Endothelial cell of umbilical vein (primary cell): ENCODE measurements at regions not wholly inside any gene's neighbourhood (a gene's known extent, or its start where the extent isn't known, plus 50 kb on each side); places are given as distances from the start of the nearest gene placed in this dataset.

Experiments used
- BruUV-seq: library from RNA; stranded (reverse); fragments of 400-500 nt; replicated peaks from 2 replicates; lab custom pipeline; 2021; lab: Mats Ljungman, UMichigan
- CTCF ChIA-PET: fragments of 300-600, 350-600 bp; sonication (Branson Sonifier 250); formaldehyde crosslinking; loops from one replicate; lab custom pipeline; 2021; ENCODE audit warnings: antibody characterized with exemption, inconsistent platforms; lab: Charles Lee
- POLR2A ChIA-PET: fragments of 300-600, 350-600 bp; sonication (Branson Sonifier 250); formaldehyde crosslinking; loops from one replicate; lab custom pipeline; 2021; ENCODE audit warnings: antibody characterized with exemption, inconsistent platforms; lab: Charles Lee
- DNase-seq: peaks from one replicate; pipeline ENCODE4 v3.0.0-alpha.2; 2011; ENCODE audit warnings: low read depth, low spot score
- FAIRE-seq: peaks from 2 replicates; lab custom pipeline; 2011; peaks lifted over from hg19 to GRCh38; lab: Jason Lieb, UNC
- H2AFZ ChIP-seq: 2 replicates; pipeline ENCODE4 v1.6.0; 2012; ENCODE audit warnings: low read depth, low read length, control low read depth, inconsistent platforms
- H3K27ac ChIP-seq: 2 replicates; pipeline ENCODE4 v1.5.1; 2011; ENCODE audit warnings: low read depth, mild to moderate bottlenecking, control low read depth, low read length, moderate library complexity; ENCODE audit not compliant: insufficient read depth
- H3K27me3 ChIP-seq, 2 experiments: 2 replicates each; pipeline versions ENCODE4 v1.6.0 to v1.6.1; 2011; ENCODE audit warnings: low read length in 2 of 2, mixed read lengths in 1 of 2; ENCODE audit not compliant: control insufficient read depth in 2 of 2, insufficient read depth in 2 of 2
- H3K36me3 ChIP-seq, 2 experiments: 2 replicates in 1 of 2; 3 replicates in 1 of 2; pipeline ENCODE4 v1.5.1; 2011; ENCODE audit warnings: low read length in 2 of 2, mild to moderate bottlenecking in 1 of 2, moderate library complexity in 1 of 2; ENCODE audit not compliant: control insufficient read depth in 2 of 2, insufficient read depth in 2 of 2; ENCODE audit errors: extremely low read depth in 1 of 2
- H3K4me1 ChIP-seq: 3 replicates; pipeline ENCODE4 v1.5.1; 2011; ENCODE audit warnings: mild to moderate bottlenecking, low read length; ENCODE audit not compliant: control insufficient read depth, insufficient read depth; ENCODE audit errors: extremely low read depth
- H3K4me2 ChIP-seq: 2 replicates; pipeline ENCODE4 v1.6.1; 2011; ENCODE audit warnings: low read length, control low read depth, mixed read lengths; ENCODE audit not compliant: insufficient read depth
- H3K4me3 ChIP-seq, 3 experiments: fragments of 200-600 bp in 1 of 3; sonication (generic), shearing (Covaris generic) in 1 of 3; replicated peaks in 1 of 3; 2 replicates each; pipeline ENCODE4 v1.5.1; 2011 to 2016; ENCODE audit warnings: control low read depth in 3 of 3, low read length in 3 of 3, mild to moderate bottlenecking in 2 of 3, inconsistent platforms in 1 of 3, low read depth in 1 of 3, moderate library complexity in 1 of 3; ENCODE audit not compliant: insufficient read depth in 1 of 3
- H3K79me2 ChIP-seq: 2 replicates; pipeline ENCODE4 v1.6.0; 2012; ENCODE audit warnings: low read length, inconsistent platforms; ENCODE audit not compliant: control insufficient read depth, insufficient read depth
- H3K9ac ChIP-seq: replicated peaks from 2 replicates; pipeline ENCODE3; 2011; ENCODE audit warnings: low read length, control low read depth; ENCODE audit not compliant: insufficient read depth; ENCODE audit errors: extremely low read depth
- H3K9me1 ChIP-seq: replicated peaks from 3 replicates; pipeline ENCODE4 v1.6.0; 2011; ENCODE audit warnings: mild to moderate bottlenecking, low read length; ENCODE audit not compliant: control insufficient read depth, insufficient read depth; ENCODE audit errors: extremely low read depth
- H3K9me3 ChIP-seq: replicated peaks from 2 replicates; pipeline ENCODE4 v1.5.1; 2012; ENCODE audit warnings: low read length, inconsistent platforms; ENCODE audit not compliant: control insufficient read depth, insufficient read depth
- H4K20me1 ChIP-seq: replicated peaks from 2 replicates; pipeline ENCODE3; 2011; ENCODE audit warnings: mild to moderate bottlenecking, low read length; ENCODE audit not compliant: control insufficient read depth, insufficient read depth; ENCODE audit errors: extremely low read depth
- EZH2 ChIP-seq: IDR thresholded peaks from 2 replicates; pipeline ENCODE4 v1.6.1; 2012; ENCODE audit warnings: borderline replicate concordance, low read depth, mild to moderate bottlenecking, moderate library complexity, low read length, inconsistent platforms; ENCODE audit not compliant: severe bottlenecking
- FOS ChIP-seq: IDR thresholded peaks from 2 replicates; pipeline ENCODE4 v1.6.1; 2011; ENCODE audit warnings: mild to moderate bottlenecking, low read length, moderate library complexity, borderline replicate concordance; ENCODE audit not compliant: insufficient read depth
- GATA2 ChIP-seq: IDR thresholded peaks from 2 replicates; pipeline ENCODE4 v1.7.0; 2011; ENCODE audit warnings: low read depth, mild to moderate bottlenecking, moderate library complexity, mixed read lengths, low read length; ENCODE audit not compliant: insufficient read length, insufficient read depth
- JUN ChIP-seq: IDR thresholded peaks from 2 replicates; pipeline ENCODE4 v1.6.1; 2011; ENCODE audit warnings: borderline replicate concordance, low read depth; ENCODE audit not compliant: insufficient read length, insufficient read depth
- MYC ChIP-seq: IDR thresholded peaks from one replicate; pipeline ENCODE4 v1.6.1; 2011; ENCODE audit warnings: mild to moderate bottlenecking, low read depth, low read length
- POLR2A ChIP-seq: IDR thresholded peaks from 2 replicates; pipeline ENCODE4 v1.6.1; 2012; ENCODE audit warnings: low read depth, mild to moderate bottlenecking, control low read depth, low read length
- POLR2AphosphoS5 ChIP-seq: IDR thresholded peaks from 2 replicates; pipeline ENCODE4 v1.6.1; 2012; ENCODE audit warnings: low read depth, mild to moderate bottlenecking, control low read depth, low read length, moderate library complexity; ENCODE audit not compliant: insufficient read depth
- dilution Hi-C: fragments of 300-500 bp; cut with MboI; formaldehyde crosslinking; loops from one replicate; pipeline ENCODE4 v1.15.0; 2019; ENCODE audit warnings: low sequenced_read_pairs; ENCODE audit not compliant: extremely low pct_ligation_motif_present
- intact Hi-C: fragments of 100-400 bp; cut with micrococcal nuclease; formaldehyde crosslinking; loops from one replicate; pipeline ENCODE4 v1.10.0; 2022
- TF ChIP-seq, protein P1 (sequence below): IDR thresholded peaks from 2 replicates; pipeline ENCODE4 v1.6.1; 2011; ENCODE audit not compliant: insufficient read depth, insufficient read length
- TF ChIP-seq, protein P2 (sequence below), 2 donors: IDR thresholded peaks; 1 replicate in 1 of 2; 2 replicates in 1 of 2; pipeline ENCODE4 v1.5.1; 2011; ENCODE audit warnings: low read length in 2 of 2, mild to moderate bottlenecking in 2 of 2, moderate library complexity in 2 of 2, control low read depth in 1 of 2, inconsistent platforms in 1 of 2, low read depth in 1 of 2; ENCODE audit not compliant: insufficient read depth in 1 of 2; ENCODE audit errors: extremely low read depth in 1 of 2

DNA sequence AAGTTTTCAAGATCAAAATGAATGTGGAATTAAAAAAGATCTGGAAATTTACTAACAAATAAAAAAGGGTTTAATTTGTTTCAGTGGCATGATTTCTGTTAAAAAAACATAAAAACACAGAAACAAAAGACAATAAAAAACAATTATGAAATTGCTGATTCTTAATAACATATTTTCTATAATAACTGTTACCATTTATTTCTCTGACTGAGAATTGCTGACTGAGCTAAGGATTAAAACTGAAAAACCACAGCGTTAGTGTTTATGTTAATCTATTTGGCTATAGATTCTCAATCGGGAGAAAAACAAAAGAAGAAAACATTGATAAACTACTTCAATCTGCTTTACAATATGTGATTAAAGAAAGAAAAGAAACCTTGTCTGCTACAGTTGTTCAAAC lies 678.6 kb upstream of the ZEB2 start:
- no peak for DNase-seq
- Histone ChIP-seq H3K27me3 (no peaks in the 10 kb centered on the region), H3K9me1 (no peaks in the 10 kb centered on the region), H3K79me2 (no peaks in the 10 kb centered on the region), H3K27ac (no peak overlapping the region), H2AFZ (no peak overlapping the region), H3K36me3 (no peaks in the 10 kb centered on the region), H3K4me2 (no peak overlapping the region), H3K4me1 (no peaks in the 10 kb centered on the region), H4K20me1 (no peaks in the 10 kb centered on the region), H3K4me3 (no peak overlapping the region), H3K9ac (no peak overlapping the region), H3K9me3 (no peaks in the 10 kb centered on the region)
- ChIA-PET CTCF (interaction anchor here (1.3 kb wide), 2 partner anchors 10 to 39 kb away, joined by 3 to 4 read pairs; no protein-coding TSS in a partner anchor), POLR2A (no interaction called here)
- intact Hi-C loops, result no loop called here
- dilution Hi-C loops, result no loop called here
- TF ChIP-seq, protein P1, sequence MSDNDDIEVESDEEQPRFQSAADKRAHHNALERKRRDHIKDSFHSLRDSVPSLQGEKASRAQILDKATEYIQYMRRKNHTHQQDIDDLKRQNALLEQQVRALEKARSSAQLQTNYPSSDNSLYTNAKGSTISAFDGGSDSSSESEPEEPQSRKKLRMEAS, result no peak
- TF ChIP-seq POLR2A (no peak), GATA2 (no peak), FOS (no peak), EZH2 (no peak), JUN (no peak), MYC (no peak), POLR2AphosphoS5 (no peak)
- TF ChIP-seq, protein P2, sequence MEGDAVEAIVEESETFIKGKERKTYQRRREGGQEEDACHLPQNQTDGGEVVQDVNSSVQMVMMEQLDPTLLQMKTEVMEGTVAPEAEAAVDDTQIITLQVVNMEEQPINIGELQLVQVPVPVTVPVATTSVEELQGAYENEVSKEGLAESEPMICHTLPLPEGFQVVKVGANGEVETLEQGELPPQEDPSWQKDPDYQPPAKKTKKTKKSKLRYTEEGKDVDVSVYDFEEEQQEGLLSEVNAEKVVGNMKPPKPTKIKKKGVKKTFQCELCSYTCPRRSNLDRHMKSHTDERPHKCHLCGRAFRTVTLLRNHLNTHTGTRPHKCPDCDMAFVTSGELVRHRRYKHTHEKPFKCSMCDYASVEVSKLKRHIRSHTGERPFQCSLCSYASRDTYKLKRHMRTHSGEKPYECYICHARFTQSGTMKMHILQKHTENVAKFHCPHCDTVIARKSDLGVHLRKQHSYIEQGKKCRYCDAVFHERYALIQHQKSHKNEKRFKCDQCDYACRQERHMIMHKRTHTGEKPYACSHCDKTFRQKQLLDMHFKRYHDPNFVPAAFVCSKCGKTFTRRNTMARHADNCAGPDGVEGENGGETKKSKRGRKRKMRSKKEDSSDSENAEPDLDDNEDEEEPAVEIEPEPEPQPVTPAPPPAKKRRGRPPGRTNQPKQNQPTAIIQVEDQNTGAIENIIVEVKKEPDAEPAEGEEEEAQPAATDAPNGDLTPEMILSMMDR (IDR thresholded peaks at IDR 0.05; ENCODE audit: extremely low read depth in 1 of 2, insufficient read depth in 1 of 2, low read depth in 1 of 2, low read length in 2 of 2), result no peak
- no TSS peak for BruUV-seq
- FAIRE-seq, result no peak
